HUES48 (cell line): ENCODE measurements at regions not wholly inside any gene's neighbourhood (a gene's known extent, or its start where the extent isn't known, plus 50 kb on each side); places are given as distances from the start of the nearest gene placed in this dataset.

Experiments
- H3K27ac ChIP-seq: one replicate; pipeline ENCODE4 v1.7.0; 2013; ENCODE audit warnings: low read depth, low read length, inconsistent platforms
- H3K27me3 ChIP-seq: 2 replicates; pipeline ENCODE4 v1.6.1; 2013; ENCODE audit warnings: mild to moderate bottlenecking, low read length; ENCODE audit not compliant: control insufficient read depth, insufficient read depth
- H3K36me3 ChIP-seq: 2 replicates; pipeline ENCODE4 v1.6.1; 2013; ENCODE audit warnings: low read length; ENCODE audit not compliant: control insufficient read depth, insufficient read depth
- H3K4me1 ChIP-seq: 2 replicates; pipeline ENCODE4 v1.6.1; 2013; ENCODE audit warnings: mild to moderate bottlenecking, low read length; ENCODE audit not compliant: control insufficient read depth, insufficient read depth
- H3K4me3 ChIP-seq: 2 replicates; pipeline ENCODE4 v1.5.1; 2013; ENCODE audit warnings: mild to moderate bottlenecking, low read depth, low read length
- H3K9ac ChIP-seq: 2 replicates; pipeline ENCODE4 v1.6.1; 2013; ENCODE audit warnings: mild to moderate bottlenecking, low read depth, low read length, moderate library complexity
- H3K9me3 ChIP-seq: 2 replicates; pipeline ENCODE4 v1.6.1; 2013; ENCODE audit warnings: low read length; ENCODE audit not compliant: control insufficient read depth, insufficient read depth

GRCh38 chr9:82549174-82549821 lies 513.6 kb downstream of the RASEF start:
- H3K9ac ChIP-seq = no peak overlapping the region
- H3K9me3 ChIP-seq = no peaks in the 10 kb centered on the region
- no peak overlapping the region for H3K4me3 ChIP-seq
- no peak overlapping the region for H3K27ac ChIP-seq
- H3K36me3 ChIP-seq = no peaks in the 10 kb centered on the region
- H3K4me1 ChIP-seq = peaks cover 16% of the 10 kb centered on the region
- H3K27me3 ChIP-seq = no peaks in the 10 kb centered on the region

- no peak overlapping the region for H3K9ac ChIP-seq
- no peaks in the 10 kb centered on the region for H3K9me3 ChIP-seq
- no peak overlapping the region for H3K4me3 ChIP-seq
- H3K4me1 ChIP-seq = peaks cover 6% of the 10 kb centered on the region
- H3K36me3 ChIP-seq = no peaks in the 10 kb centered on the region
- no peaks in the 10 kb centered on the region for H3K27me3 ChIP-seq
- H3K27ac ChIP-seq = no peak overlapping the region
Measured at GRCh38 chr9:82552784-82553183, 510.2 kb downstream of the RASEF start.

GRCh38 chr9:82553654-82554366 lies 509.1 kb downstream of the RASEF start:
- Histone ChIP-seq H3K9me3 (no peaks in the 10 kb centered on the region), H3K9ac (no peak overlapping the region), H3K4me1 (peaks cover 6% of the 10 kb centered on the region), H3K27me3 (no peaks in the 10 kb centered on the region), H3K4me3 (no peak overlapping the region), H3K36me3 (no peaks in the 10 kb centered on the region), H3K27ac (no peak overlapping the region)

GRCh38 chr9:82554381-82554780 lies 508.6 kb downstream of the RASEF start:
- H3K36me3 ChIP-seq = no peaks in the 10 kb centered on the region
- H3K27ac ChIP-seq = no peak overlapping the region
- no peak overlapping the region for H3K4me3 ChIP-seq
- no peak overlapping the region for H3K9ac ChIP-seq
- peaks cover 6% of the 10 kb centered on the region for H3K4me1 ChIP-seq
- no peaks in the 10 kb centered on the region for H3K27me3 ChIP-seq
- no peaks in the 10 kb centered on the region for H3K9me3 ChIP-seq

GRCh38 chr9:82555031-82555430 lies 507.9 kb downstream of the RASEF start:
- no peak overlapping the region for H3K27ac ChIP-seq
- no peaks in the 10 kb centered on the region for H3K9me3 ChIP-seq
- no peaks in the 10 kb centered on the region for H3K27me3 ChIP-seq
- H3K4me1 ChIP-seq = peaks cover 6% of the 10 kb centered on the region
- H3K4me3 ChIP-seq = no peak overlapping the region
- no peak overlapping the region for H3K9ac ChIP-seq
- H3K36me3 ChIP-seq = no peaks in the 10 kb centered on the region

DNA sequence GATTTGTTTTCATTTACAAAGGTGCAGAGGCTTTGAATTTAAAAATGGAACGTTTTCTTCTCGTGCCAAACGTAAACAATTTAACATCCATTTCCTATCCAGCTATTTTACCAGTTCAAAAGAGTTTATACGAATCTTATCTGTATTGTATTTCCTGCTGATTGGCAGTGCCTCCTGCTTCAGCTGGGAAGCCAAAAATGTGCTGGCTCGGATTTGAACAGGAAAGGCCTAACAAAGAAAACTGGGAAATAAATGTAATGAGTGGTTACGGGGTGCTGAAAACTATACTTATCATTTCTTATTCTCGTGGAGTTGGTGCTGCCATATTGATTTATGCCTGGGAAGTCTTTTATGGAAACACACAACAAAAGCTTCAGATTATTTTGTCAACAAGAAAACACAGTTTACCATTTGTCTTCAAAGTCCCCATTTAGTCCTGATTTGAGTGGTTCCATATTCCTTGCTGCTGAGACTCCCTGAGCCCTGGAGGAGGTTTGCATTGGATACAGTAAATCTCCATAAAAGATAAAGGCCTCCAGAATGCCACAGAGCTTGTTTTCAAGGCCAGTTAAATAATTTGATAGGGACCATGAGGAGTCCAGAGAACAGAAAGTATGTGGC lies 507.4 kb downstream of the RASEF start:
- Histone ChIP-seq H3K36me3 (no peaks in the 10 kb centered on the region), H3K27me3 (no peaks in the 10 kb centered on the region), H3K4me3 (no peak overlapping the region), H3K9me3 (no peaks in the 10 kb centered on the region), H3K4me1 (peaks cover 6% of the 10 kb centered on the region), H3K27ac (no peak overlapping the region), H3K9ac (no peak overlapping the region)

DNA sequence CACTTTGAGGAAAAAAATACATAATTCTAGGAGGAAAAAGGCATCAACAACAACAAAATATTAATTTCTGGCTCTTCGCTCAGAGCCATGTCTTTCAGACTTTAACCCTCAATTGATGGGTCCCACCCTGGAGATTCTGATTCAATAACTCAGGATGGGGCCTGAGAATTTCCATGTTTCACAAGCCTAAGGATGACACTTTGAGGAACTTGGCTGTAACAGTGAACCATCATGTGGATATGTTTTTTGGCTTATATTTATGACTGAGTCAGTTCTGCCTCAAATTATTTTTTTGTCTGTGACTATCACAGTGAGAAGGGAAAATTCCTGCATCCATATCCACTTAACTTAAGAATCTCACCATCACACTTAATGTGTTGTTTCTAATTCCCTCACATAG lies 504.6 kb downstream of the RASEF start:
- Histone ChIP-seq H3K36me3 (no peaks in the 10 kb centered on the region), H3K9ac (no peak overlapping the region), H3K27ac (no peak overlapping the region), H3K27me3 (no peaks in the 10 kb centered on the region), H3K4me3 (no peak overlapping the region), H3K9me3 (no peaks in the 10 kb centered on the region), H3K4me1 (no peaks in the 10 kb centered on the region)

DNA sequence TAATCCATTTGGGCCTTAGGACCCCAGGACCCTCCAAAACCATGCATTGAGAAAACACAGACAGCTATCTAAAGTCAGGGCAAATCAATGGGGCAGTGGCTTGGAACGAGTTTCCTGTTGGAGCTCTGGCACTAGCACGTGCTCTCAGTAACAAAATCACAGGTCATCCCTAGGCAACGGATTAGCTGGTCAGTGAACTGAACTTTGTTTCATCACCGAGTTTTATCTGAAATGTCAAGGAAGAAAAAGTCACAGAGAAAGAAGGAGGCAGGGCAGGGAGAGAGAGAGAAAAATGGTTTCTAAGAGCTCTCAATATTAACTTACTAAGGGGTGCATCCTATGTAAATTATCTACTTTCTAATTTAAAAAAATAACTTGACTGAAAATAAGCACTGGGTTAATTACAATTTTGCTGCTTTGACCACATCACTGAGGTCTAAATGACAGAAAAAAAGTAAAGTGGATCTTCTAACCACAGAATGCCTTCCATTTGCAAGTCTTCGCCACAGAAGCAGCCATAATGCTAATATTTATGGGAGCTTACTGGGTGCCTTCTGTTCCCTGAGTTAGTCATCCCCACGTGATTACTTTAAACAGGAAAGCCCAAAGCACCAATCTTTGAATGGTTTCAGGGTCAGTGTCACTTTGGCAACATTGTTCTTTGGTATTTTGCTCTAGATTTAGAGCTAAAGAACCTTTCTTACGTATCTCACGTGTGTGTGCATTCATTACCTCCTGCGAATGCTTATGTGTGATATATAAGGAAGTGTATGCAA lies 503.9 kb downstream of the RASEF start:
- Histone ChIP-seq H3K27ac (no peak overlapping the region), H3K36me3 (no peaks in the 10 kb centered on the region), H3K9ac (no peak overlapping the region), H3K4me3 (no peak overlapping the region), H3K4me1 (no peaks in the 10 kb centered on the region), H3K9me3 (no peaks in the 10 kb centered on the region), H3K27me3 (no peaks in the 10 kb centered on the region)

- no peaks in the 10 kb centered on the region for H3K27me3 ChIP-seq
- H3K36me3 ChIP-seq = no peaks in the 10 kb centered on the region
- H3K9ac ChIP-seq = no peak overlapping the region
- H3K9me3 ChIP-seq = no peaks in the 10 kb centered on the region
- no peak overlapping the region for H3K27ac ChIP-seq
- H3K4me3 ChIP-seq = no peak overlapping the region
- no peaks in the 10 kb centered on the region for H3K4me1 ChIP-seq
Measured at GRCh38 chr9:82560036-82560435, 502.9 kb downstream of the RASEF start.

DNA sequence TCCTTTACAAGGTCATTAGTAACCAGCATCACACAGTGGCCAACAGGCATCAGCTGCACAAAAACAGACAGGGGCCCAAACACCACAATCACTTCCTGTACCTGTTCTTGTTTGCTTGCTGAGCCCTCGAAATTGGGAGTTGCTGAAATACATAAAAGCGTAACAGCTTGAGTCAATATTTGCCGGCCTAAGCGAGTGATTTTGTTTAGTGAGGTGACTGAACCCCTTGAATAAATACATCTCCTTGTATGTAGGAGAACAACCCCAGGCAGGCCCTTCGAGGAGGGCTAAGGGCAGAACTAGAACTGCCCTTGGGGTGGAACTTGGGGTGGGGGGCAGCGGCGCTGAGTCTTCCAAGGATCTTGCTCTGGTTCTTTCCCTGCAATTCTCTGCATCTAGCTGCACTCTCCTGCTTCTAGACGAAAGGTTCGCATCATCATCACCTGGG lies 502.5 kb downstream of the RASEF start:
- H3K36me3 ChIP-seq = no peaks in the 10 kb centered on the region
- H3K4me1 ChIP-seq = no peaks in the 10 kb centered on the region
- H3K9me3 ChIP-seq = no peaks in the 10 kb centered on the region
- H3K4me3 ChIP-seq = no peak overlapping the region
- no peaks in the 10 kb centered on the region for H3K27me3 ChIP-seq
- H3K9ac ChIP-seq = no peak overlapping the region
- H3K27ac ChIP-seq = no peak overlapping the region

DNA sequence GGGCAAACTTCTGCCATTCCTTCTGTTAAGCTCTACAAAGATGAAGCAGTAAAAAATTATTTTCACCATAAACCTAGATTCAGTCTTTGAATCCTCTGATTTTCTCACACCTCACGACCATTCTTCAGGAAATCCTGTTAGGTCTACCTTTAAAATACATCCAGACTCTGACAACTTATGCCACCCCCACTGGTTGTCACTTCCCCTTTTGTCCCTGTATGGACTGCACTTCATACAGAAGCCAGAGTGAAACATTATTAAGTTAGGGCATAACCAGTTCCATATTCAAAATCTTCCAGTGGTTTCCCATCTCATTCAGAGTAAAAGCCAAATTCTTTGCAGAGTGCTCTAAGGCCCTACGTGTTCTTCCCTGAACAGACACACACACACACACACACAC lies 499.8 kb downstream of the RASEF start:
- Histone ChIP-seq H3K27ac (no peak overlapping the region), H3K9ac (no peak overlapping the region), H3K9me3 (no peaks in the 10 kb centered on the region), H3K27me3 (no peaks in the 10 kb centered on the region), H3K36me3 (no peaks in the 10 kb centered on the region), H3K4me3 (no peak overlapping the region), H3K4me1 (no peaks in the 10 kb centered on the region)
